SU-DHL-6 (cell line): ENCODE measurements at regions not wholly inside any gene's neighbourhood (a gene's known extent, or its start where the extent isn't known, plus 50 kb on each side); places are given as distances from the start of the nearest gene placed in this dataset.

Experiments used
- H2AFZ ChIP-seq: fragments of 200-600 bp; sonication (generic); 2 replicates; pipeline ENCODE4 v1.6.1; 2014; ENCODE audit warnings: low read depth, mild to moderate bottlenecking, moderate library complexity, mixed read lengths, antibody characterized with exemption, low read length; ENCODE audit not compliant: severe bottlenecking
- H3F3A ChIP-seq: fragments of 200-600 bp; shearing (Covaris generic); 2 replicates; pipeline ENCODE4 v1.6.0; 2016; ENCODE audit warnings: antibody characterized with exemption, mild to moderate bottlenecking; ENCODE audit not compliant: insufficient read depth
- H3K27ac ChIP-seq: fragments of 200-600 bp; sonication (generic); 2 replicates; pipeline ENCODE4 v1.5.1; 2016; ENCODE audit warnings: low read depth, mild to moderate bottlenecking, low read length, moderate library complexity, mixed read lengths
- H3K27me3 ChIP-seq: fragments of 200-600 bp; sonication (generic), shearing (Covaris generic); 2 replicates; pipeline ENCODE4 v1.6.0; 2014; ENCODE audit warnings: mild to moderate bottlenecking, low read length
- H3K36me3 ChIP-seq: fragments of 200-600 bp; sonication (generic); 2 replicates; pipeline ENCODE4 v1.6.1; 2014; ENCODE audit warnings: mild to moderate bottlenecking, low read length, mixed read lengths
- H3K4me2 ChIP-seq: fragments of 300-600, 200-600 bp; shearing (Covaris generic), sonication (generic); 2 replicates; pipeline ENCODE4 v1.6.0; 2014; ENCODE audit warnings: low read length, low read depth, mild to moderate bottlenecking; ENCODE audit not compliant: poor library complexity, severe bottlenecking
- H3K4me3 ChIP-seq: fragments of 200-600 bp; sonication (generic); 2 replicates; pipeline ENCODE4 v1.5.1; 2014; ENCODE audit warnings: antibody characterized with exemption, low read length, mild to moderate bottlenecking, mixed read lengths; ENCODE audit not compliant: insufficient read depth, poor library complexity, severe bottlenecking
- H3K79me2 ChIP-seq: fragments of 200-600 bp; sonication (generic); 2 replicates; pipeline ENCODE4 v1.6.1; 2014; ENCODE audit warnings: mild to moderate bottlenecking, low read length, moderate library complexity; ENCODE audit not compliant: insufficient read depth
- H3K9ac ChIP-seq: fragments of 200-600 bp; sonication (generic); 2 replicates; pipeline ENCODE4 v1.7.0; 2014; ENCODE audit warnings: mild to moderate bottlenecking, low read length
- H3K9me2 ChIP-seq: fragments of 200-600 bp; sonication (generic); replicated peaks from 2 replicates; pipeline ENCODE4 v1.6.1; 2014; ENCODE audit warnings: low read length; ENCODE audit not compliant: insufficient read depth
- H3K9me3 ChIP-seq: fragments of 200-600 bp; sonication (generic); 2 replicates; pipeline ENCODE4 v1.6.1; 2014; ENCODE audit warnings: low read length, mixed read lengths; ENCODE audit not compliant: insufficient read depth
- H4K20me1 ChIP-seq: fragments of 200-600 bp; sonication (generic); 2 replicates; pipeline ENCODE4 v1.6.1; 2014; ENCODE audit warnings: low read depth, mild to moderate bottlenecking, antibody characterized with exemption, low read length, moderate library complexity, mixed read lengths
- EZH2phosphoT487 ChIP-seq: fragments of 200-600 bp; sonication (generic), shearing (Covaris generic); conservative IDR thresholded peaks from 2 replicates; pipeline ENCODE4 v1.6.1; 2018; ENCODE audit warnings: mild to moderate bottlenecking, antibody characterized with exemption, low read length, moderate library complexity, mixed read lengths
- TF ChIP-seq, protein P1 (sequence below): fragments of 200-600 bp; sonication (generic); IDR thresholded peaks from one replicate; pipeline ENCODE4 v1.5.1; 2017; ENCODE audit warnings: antibody characterized with exemption, mild to moderate bottlenecking, low read length, moderate library complexity; ENCODE audit not compliant: insufficient read depth, poor library complexity, severe bottlenecking

DNA sequence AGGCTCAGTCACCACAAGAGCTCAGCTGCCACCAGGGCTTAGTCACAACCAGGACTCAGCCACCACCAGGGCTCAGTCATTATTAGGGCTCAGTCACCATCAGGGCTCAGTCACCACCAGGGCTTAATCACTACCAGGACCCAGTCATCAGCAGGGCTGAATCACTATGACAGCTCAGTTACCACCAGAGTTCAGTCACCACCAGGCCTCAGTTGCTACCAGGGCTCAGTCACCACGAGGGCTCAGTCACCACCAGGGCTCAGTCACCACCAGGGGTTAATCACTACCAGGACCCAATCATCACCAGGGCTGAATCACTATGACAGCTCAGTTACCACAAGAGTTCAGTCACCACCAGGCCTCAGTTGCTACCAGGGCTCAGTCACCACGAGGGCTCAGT, 196.2 kb downstream of the NPHP4 start:
- no peak overlapping the region for H2AFZ ChIP-seq
- H3F3A ChIP-seq: no peaks in the 10 kb centered on the region
- H3K4me3 ChIP-seq: no peak overlapping the region
- H3K27me3 ChIP-seq: no peaks in the 10 kb centered on the region
- no peak overlapping the region for H3K9ac ChIP-seq
- H3K36me3 ChIP-seq: no peaks in the 10 kb centered on the region
- no peak overlapping the region for H3K27ac ChIP-seq
- TF ChIP-seq, protein P1, sequence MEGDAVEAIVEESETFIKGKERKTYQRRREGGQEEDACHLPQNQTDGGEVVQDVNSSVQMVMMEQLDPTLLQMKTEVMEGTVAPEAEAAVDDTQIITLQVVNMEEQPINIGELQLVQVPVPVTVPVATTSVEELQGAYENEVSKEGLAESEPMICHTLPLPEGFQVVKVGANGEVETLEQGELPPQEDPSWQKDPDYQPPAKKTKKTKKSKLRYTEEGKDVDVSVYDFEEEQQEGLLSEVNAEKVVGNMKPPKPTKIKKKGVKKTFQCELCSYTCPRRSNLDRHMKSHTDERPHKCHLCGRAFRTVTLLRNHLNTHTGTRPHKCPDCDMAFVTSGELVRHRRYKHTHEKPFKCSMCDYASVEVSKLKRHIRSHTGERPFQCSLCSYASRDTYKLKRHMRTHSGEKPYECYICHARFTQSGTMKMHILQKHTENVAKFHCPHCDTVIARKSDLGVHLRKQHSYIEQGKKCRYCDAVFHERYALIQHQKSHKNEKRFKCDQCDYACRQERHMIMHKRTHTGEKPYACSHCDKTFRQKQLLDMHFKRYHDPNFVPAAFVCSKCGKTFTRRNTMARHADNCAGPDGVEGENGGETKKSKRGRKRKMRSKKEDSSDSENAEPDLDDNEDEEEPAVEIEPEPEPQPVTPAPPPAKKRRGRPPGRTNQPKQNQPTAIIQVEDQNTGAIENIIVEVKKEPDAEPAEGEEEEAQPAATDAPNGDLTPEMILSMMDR: no peak
- no peak for TF ChIP-seq EZH2phosphoT487
- no peaks in the 10 kb centered on the region for H4K20me1 ChIP-seq
- H3K9me3 ChIP-seq: no peaks in the 10 kb centered on the region
- no peak overlapping the region for H3K4me2 ChIP-seq
- no peaks in the 10 kb centered on the region for H3K79me2 ChIP-seq
- H3K9me2 ChIP-seq: no peaks in the 10 kb centered on the region

DNA sequence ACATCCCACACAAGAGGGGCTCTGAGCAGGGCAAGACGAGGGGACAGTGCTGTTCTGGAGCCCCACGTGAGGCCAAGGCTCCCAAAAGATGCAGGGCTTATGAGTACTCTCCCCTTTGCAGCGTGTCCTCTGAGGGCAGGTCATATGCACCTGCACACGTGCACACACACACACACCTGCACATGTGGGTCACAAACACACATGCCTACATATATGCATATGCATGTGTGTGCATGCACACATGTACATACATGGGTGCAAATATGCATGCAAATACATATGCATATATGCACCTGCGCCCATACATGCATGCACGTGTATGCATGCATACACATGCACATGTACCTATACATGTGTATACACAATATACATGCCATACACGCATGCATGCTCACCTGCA, 197.9 kb downstream of the NPHP4 start:
- Histone ChIP-seq H3K36me3 (no peaks in the 10 kb centered on the region), H3K4me3 (no peak overlapping the region), H2AFZ (no peak overlapping the region), H4K20me1 (no peaks in the 10 kb centered on the region), H3K4me2 (no peak overlapping the region), H3K9me2 (no peaks in the 10 kb centered on the region), H3K27me3 (no peaks in the 10 kb centered on the region), H3K79me2 (no peaks in the 10 kb centered on the region), H3K27ac (no peak overlapping the region), H3F3A (no peaks in the 10 kb centered on the region), H3K9ac (no peak overlapping the region), H3K9me3 (no peaks in the 10 kb centered on the region)
- TF ChIP-seq, protein P1: no peak
- no peak for TF ChIP-seq EZH2phosphoT487

DNA sequence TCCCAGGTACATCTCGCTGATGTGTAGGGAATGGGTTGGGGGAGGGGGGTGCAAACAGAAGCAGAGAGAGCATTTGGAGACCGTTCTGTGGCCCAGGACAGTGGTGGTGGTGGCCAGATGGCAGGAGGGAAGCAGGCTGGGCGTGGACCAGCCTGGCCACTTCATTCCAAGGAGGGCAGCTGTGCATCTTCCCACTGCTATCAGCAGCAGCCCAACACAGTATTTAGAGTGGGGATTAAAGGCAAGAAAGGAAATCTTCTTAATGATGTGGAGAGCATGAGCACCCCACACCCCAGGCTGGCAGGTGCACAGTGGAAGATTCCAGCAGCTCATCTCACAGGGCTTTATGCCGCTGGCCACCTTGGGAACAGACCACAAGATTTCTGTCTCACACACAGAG, 198.7 kb downstream of the NPHP4 start:
- H3K27me3 ChIP-seq: no peaks in the 10 kb centered on the region
- no peaks in the 10 kb centered on the region for H3K79me2 ChIP-seq
- no peaks in the 10 kb centered on the region for H3K9me2 ChIP-seq
- TF ChIP-seq EZH2phosphoT487: no peak
- TF ChIP-seq, protein P1: no peak
- no peaks in the 10 kb centered on the region for H3K36me3 ChIP-seq
- no peak overlapping the region for H3K4me2 ChIP-seq
- H3K4me3 ChIP-seq: no peak overlapping the region
- H3F3A ChIP-seq: no peaks in the 10 kb centered on the region
- no peaks in the 10 kb centered on the region for H3K9me3 ChIP-seq
- H2AFZ ChIP-seq: no peak overlapping the region
- no peaks in the 10 kb centered on the region for H4K20me1 ChIP-seq
- no peak overlapping the region for H3K27ac ChIP-seq
- H3K9ac ChIP-seq: no peak overlapping the region
